NB4 (cell line): ENCODE measurements at regions not wholly inside any gene's neighbourhood (a gene's known extent, or its start where the extent isn't known, plus 50 kb on each side); places are given as distances from the start of the nearest gene placed in this dataset.

Experiments used
- DNase-seq: peaks from one replicate; pipeline ENCODE4 v3.0.0; 2010; ENCODE audit warnings: low read depth
- H3K4me3 ChIP-seq: one replicate; pipeline ENCODE4 v1.5.1; 2011; ENCODE audit warnings: mild to moderate bottlenecking, low read depth, low read length, moderate library complexity
- MYC ChIP-seq: IDR thresholded peaks from 2 replicates; pipeline ENCODE4 v1.6.1; 2011; ENCODE audit warnings: low read depth, low read length
- POLR2A ChIP-seq: IDR thresholded peaks from 2 replicates; pipeline ENCODE4 v1.6.1; 2011; ENCODE audit warnings: mild to moderate bottlenecking; ENCODE audit not compliant: insufficient read length; ENCODE audit errors: extremely low read depth
- TF ChIP-seq, protein P1 (sequence below): IDR thresholded peaks from one replicate; pipeline ENCODE4 v1.5.1; 2012; ENCODE audit warnings: low read depth, low read length
- TF ChIP-seq, protein P2 (sequence below): IDR thresholded peaks from 2 replicates; pipeline ENCODE4 v1.6.1; 2011; ENCODE audit warnings: low read depth, low read length

GRCh38 chr6:168255283-168255881 lies 64.2 kb downstream of the DACT2 start:
- TF ChIP-seq, protein P1, sequence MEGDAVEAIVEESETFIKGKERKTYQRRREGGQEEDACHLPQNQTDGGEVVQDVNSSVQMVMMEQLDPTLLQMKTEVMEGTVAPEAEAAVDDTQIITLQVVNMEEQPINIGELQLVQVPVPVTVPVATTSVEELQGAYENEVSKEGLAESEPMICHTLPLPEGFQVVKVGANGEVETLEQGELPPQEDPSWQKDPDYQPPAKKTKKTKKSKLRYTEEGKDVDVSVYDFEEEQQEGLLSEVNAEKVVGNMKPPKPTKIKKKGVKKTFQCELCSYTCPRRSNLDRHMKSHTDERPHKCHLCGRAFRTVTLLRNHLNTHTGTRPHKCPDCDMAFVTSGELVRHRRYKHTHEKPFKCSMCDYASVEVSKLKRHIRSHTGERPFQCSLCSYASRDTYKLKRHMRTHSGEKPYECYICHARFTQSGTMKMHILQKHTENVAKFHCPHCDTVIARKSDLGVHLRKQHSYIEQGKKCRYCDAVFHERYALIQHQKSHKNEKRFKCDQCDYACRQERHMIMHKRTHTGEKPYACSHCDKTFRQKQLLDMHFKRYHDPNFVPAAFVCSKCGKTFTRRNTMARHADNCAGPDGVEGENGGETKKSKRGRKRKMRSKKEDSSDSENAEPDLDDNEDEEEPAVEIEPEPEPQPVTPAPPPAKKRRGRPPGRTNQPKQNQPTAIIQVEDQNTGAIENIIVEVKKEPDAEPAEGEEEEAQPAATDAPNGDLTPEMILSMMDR, result no peak
- TF ChIP-seq MYC (no peak), POLR2A (no peak)
- TF ChIP-seq, protein P2, sequence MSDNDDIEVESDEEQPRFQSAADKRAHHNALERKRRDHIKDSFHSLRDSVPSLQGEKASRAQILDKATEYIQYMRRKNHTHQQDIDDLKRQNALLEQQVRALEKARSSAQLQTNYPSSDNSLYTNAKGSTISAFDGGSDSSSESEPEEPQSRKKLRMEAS, result no peak
- no peak for DNase-seq
- no peak overlapping the region for H3K4me3 ChIP-seq

DNA sequence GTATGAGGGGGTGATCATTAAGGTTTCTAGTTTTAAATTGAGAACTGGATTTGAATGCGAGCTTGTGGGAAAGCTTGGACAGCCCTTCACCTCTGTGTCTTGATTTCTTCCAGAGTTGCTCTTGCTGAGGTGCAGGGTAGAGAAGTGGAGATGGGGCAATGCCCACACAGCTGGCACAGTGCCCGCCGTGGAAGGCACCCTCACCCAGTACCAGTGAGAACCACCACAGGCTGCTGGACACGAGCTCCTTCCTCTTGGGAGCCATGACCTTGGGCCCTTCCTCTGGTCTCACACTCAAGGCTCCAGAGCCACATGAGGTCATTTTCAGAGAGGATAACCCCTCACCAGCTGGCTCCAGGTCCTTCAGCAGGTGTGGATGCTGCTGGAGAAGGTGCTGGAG lies 67.3 kb downstream of the DACT2 start:
- no peak overlapping the region for H3K4me3 ChIP-seq
- TF ChIP-seq, protein P1, result no peak
- TF ChIP-seq MYC (no peak), POLR2A (no peak)
- TF ChIP-seq, protein P2, result no peak
- no peak for DNase-seq

DNA sequence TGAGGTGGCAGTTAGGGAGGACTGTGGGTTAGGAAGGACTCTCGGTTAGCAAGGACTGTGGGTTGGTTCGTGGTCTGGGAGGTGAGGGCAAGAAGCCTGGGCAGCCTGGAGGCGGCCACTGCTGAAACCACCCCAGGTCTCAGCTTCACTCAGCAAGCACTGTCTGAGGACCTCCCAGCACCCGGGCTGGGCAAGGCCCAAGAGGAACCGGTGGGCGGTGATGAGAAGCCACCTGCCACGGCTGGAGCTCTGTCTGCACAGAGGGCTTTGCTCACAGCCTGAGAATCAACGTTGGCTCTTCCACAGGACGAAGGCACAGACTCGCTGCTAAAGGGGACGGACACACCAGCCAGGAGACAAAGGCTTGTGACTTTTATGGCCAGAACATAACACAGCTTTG lies 69.3 kb downstream of the DACT2 start:
- no peak overlapping the region for H3K4me3 ChIP-seq
- DNase-seq, result no peak
- TF ChIP-seq, protein P1, result no peak
- TF ChIP-seq MYC, result no peak
- TF ChIP-seq, protein P2, result no peak
- TF ChIP-seq POLR2A, result no peak

DNA sequence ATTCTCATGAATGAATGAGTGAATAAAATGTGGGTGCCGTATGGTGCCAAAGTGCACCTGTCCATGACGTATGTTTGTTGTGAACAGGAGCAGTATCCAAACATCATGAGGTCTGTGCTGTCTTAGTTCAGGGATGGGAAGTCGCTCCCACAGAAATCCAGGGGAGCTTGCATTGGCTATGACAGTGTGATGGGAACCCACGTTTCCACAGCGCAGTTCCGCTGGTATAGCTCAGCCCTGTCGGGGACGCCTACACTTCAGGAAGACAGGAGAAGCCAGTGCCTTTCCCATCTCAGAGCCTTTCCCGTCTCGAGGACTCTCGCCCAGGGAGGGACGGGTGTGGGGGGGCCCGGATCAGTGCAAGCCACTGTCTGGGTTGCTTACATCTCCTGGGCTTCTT lies 69.8 kb downstream of the DACT2 start:
- TF ChIP-seq POLR2A (no peak), MYC (no peak)
- TF ChIP-seq, protein P1, result no peak
- TF ChIP-seq, protein P2, result no peak
- no peak for DNase-seq
- no peak overlapping the region for H3K4me3 ChIP-seq

DNA sequence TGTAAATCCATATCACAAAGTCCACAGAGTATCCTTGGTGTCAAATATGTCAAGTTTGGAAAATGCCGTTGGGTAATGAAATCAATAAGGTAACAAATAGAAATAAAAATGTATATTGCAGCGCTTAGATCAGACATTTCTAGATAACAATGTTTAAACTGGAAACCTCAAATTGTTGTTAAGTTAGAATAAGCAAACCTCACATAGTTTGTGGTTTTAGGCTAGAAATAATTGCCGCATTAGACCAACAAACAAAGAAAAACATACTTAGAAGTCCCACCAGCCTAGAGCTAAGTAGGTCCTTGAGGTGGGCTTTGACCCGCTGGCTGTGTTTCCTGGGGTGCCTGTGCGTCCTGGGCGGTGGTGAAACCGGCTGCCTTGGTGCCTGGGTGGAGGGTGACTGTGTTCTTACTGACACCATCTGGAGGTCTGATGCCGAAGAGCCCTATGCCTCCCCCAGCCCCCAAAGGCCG lies 71.4 kb downstream of the DACT2 start:
- no peak overlapping the region for H3K4me3 ChIP-seq
- DNase-seq, result no peak
- TF ChIP-seq, protein P2, result no peak
- TF ChIP-seq MYC (no peak), POLR2A (no peak)
- TF ChIP-seq, protein P1, result no peak

- DNase-seq, result no peak
- no peak for TF ChIP-seq POLR2A
- no peak for TF ChIP-seq MYC
- TF ChIP-seq, protein P1, result no peak
- TF ChIP-seq, protein P2, result no peak
- H3K4me3 ChIP-seq, result no peak overlapping the region
These were observed 72.0 kb downstream of the DACT2 start for GRCh38 chr6:168247443-168248147.
